CD4-positive, alpha-beta T cell (primary cell): ENCODE measurements at regions not wholly inside any gene's neighbourhood (a gene's known extent, or its start where the extent isn't known, plus 50 kb on each side); places are given as distances from the start of the nearest gene placed in this dataset.

Source experiments
- ATAC-seq: fragments of 200-7000 bp; cut with Tn5 transposase; one replicate; pipeline ENCODE4 v1.10.0; 2022; ENCODE audit warnings: mild to moderate bottlenecking; ENCODE audit not compliant: poor library complexity
- CTCF ChIA-PET: fragments of 350-600 bp; sonication (Branson Sonifier 250); formaldehyde crosslinking; loops from one replicate; lab custom pipeline; 2021; ENCODE audit warnings: antibody characterized with exemption, inconsistent platforms; lab: Charles Lee
- POLR2A ChIA-PET: fragments of 350-600 bp; sonication (Branson Sonifier 250); formaldehyde crosslinking; loops from one replicate; lab custom pipeline; 2021; ENCODE audit warnings: antibody characterized with exemption, inconsistent platforms; lab: Charles Lee
- DNase-seq, 14 experiments: peaks; one replicate each; pipeline ENCODE4 v3.0.0-alpha.2; 2013 to 2020; ENCODE audit warnings: mixed read lengths in 2 of 14
- H3K27ac ChIP-seq, 2 donors: one replicate each; pipeline versions ENCODE4 v1.5.1 to v1.7.0; 2013; ENCODE audit warnings: low read length in 2 of 2, low read depth in 1 of 2, mild to moderate bottlenecking in 1 of 2
- H3K27me3 ChIP-seq, 2 experiments: 1 replicate in 1 of 2; 2 replicates in 1 of 2; pipeline versions ENCODE4 v1.6.1 to v1.7.0; 2013; ENCODE audit warnings: low read length in 2 of 2, control low read depth in 1 of 2, mild to moderate bottlenecking in 1 of 2, moderate library complexity in 1 of 2; ENCODE audit not compliant: insufficient read depth in 2 of 2, control insufficient read depth in 1 of 2
- H3K36me3 ChIP-seq: one replicate; pipeline ENCODE4 v1.6.1; 2013; ENCODE audit warnings: low read length, control low read depth; ENCODE audit not compliant: insufficient read depth
- H3K4me1 ChIP-seq: one replicate; pipeline ENCODE4 v1.6.1; 2013; ENCODE audit warnings: low read length, control low read depth; ENCODE audit not compliant: insufficient read depth
- H3K4me3 ChIP-seq: one replicate; pipeline ENCODE4 v1.5.1; 2013; ENCODE audit warnings: mild to moderate bottlenecking, low read length, moderate library complexity
- H3K9me3 ChIP-seq, 2 experiments: 1 replicate in 1 of 2; 2 replicates in 1 of 2; pipeline versions ENCODE4 v1.6.1 to v1.7.0; 2013; ENCODE audit warnings: low read length in 2 of 2, mild to moderate bottlenecking in 2 of 2, control low read depth in 1 of 2, moderate library complexity in 1 of 2; ENCODE audit not compliant: control insufficient read depth in 1 of 2, insufficient read depth in 1 of 2
- H3K27ac Mint-ChIP-seq: one replicate; pipeline ENCODE4 v1.8.0; 2020; ENCODE audit warnings: mixed read lengths
- H3K27me3 Mint-ChIP-seq: one replicate; pipeline ENCODE4 v1.8.0; 2021; ENCODE audit warnings: mixed read lengths
- H3K36me3 Mint-ChIP-seq: one replicate; pipeline ENCODE4 v1.8.0; 2021; ENCODE audit warnings: low read depth, mixed read lengths
- H3K4me1 Mint-ChIP-seq: one replicate; pipeline ENCODE4 v1.8.0; 2021; ENCODE audit warnings: low read depth, mixed read lengths
- H3K4me3 Mint-ChIP-seq: one replicate; pipeline ENCODE4 v1.8.0; 2020; ENCODE audit warnings: mild to moderate bottlenecking, mixed read lengths
- H3K9me3 Mint-ChIP-seq: one replicate; pipeline ENCODE4 v1.8.0; 2020; ENCODE audit warnings: mixed read lengths
- intact Hi-C, 2 experiments: fragments of 100-400 bp; cut with DNase I in 1 of 2; cut with micrococcal nuclease in 1 of 2; formaldehyde crosslinking; loops; one replicate each; pipeline versions ENCODE4 v1.15.1 to v1.9.0; 2023 to 2025; cut with DNase I, micrococcal nuclease
- TF ChIP-seq, protein P1 (sequence below): fragments of 200-600 bp; IDR thresholded peaks from one replicate; pipeline ENCODE4 v1.8.0; 2022; ENCODE audit warnings: antibody characterized with exemption, mild to moderate bottlenecking

DNA sequence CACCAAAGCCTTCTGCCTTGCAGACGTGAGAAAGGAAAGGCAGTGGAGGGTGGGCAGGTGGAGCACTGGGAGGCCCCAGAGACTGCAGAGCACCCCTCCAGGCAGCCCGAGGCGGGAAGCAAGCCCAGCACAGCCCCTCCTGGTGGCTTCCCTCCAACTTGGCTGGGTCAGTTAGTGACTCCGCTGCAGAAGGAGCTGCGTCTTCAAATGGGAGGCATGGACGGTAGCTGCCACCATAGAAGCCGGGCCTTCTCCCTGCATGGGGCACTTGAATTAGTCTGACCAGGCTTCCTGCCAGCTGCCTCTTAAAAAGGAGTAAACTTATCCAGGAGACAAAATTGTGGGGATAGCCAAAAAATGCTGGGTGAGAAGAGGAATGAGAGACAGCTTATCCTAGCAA is 88.0 kb upstream of the RPS6KA2 start:
- DNase-seq (no peak), ATAC-seq (no peak)
- H3K36me3 Mint-ChIP-seq: no peaks in the 10 kb centered on the region
- H3K27me3 ChIP-seq: no peaks in the 10 kb centered on the region
- H3K27me3 Mint-ChIP-seq: no peaks in the 10 kb centered on the region
- H3K4me1 Mint-ChIP-seq: no peaks in the 10 kb centered on the region
- TF ChIP-seq, protein P1, sequence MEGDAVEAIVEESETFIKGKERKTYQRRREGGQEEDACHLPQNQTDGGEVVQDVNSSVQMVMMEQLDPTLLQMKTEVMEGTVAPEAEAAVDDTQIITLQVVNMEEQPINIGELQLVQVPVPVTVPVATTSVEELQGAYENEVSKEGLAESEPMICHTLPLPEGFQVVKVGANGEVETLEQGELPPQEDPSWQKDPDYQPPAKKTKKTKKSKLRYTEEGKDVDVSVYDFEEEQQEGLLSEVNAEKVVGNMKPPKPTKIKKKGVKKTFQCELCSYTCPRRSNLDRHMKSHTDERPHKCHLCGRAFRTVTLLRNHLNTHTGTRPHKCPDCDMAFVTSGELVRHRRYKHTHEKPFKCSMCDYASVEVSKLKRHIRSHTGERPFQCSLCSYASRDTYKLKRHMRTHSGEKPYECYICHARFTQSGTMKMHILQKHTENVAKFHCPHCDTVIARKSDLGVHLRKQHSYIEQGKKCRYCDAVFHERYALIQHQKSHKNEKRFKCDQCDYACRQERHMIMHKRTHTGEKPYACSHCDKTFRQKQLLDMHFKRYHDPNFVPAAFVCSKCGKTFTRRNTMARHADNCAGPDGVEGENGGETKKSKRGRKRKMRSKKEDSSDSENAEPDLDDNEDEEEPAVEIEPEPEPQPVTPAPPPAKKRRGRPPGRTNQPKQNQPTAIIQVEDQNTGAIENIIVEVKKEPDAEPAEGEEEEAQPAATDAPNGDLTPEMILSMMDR: no peak
- H3K9me3 ChIP-seq: peaks cover 5 to 20% of the 10 kb centered on the region in 2 experiments
- no peak overlapping the region for H3K4me3 ChIP-seq
- H3K4me1 ChIP-seq: no peaks in the 10 kb centered on the region
- intact Hi-C loops: no loop called here
- no peak overlapping the region for H3K27ac Mint-ChIP-seq
- no peak overlapping the region for H3K27ac ChIP-seq
- H3K4me3 Mint-ChIP-seq: no peak overlapping the region
- no peaks in the 10 kb centered on the region for H3K36me3 ChIP-seq
- CTCF ChIA-PET: no interaction called here
- POLR2A ChIA-PET: no interaction called here
- H3K9me3 Mint-ChIP-seq: peaks cover 6% of the 10 kb centered on the region

DNA sequence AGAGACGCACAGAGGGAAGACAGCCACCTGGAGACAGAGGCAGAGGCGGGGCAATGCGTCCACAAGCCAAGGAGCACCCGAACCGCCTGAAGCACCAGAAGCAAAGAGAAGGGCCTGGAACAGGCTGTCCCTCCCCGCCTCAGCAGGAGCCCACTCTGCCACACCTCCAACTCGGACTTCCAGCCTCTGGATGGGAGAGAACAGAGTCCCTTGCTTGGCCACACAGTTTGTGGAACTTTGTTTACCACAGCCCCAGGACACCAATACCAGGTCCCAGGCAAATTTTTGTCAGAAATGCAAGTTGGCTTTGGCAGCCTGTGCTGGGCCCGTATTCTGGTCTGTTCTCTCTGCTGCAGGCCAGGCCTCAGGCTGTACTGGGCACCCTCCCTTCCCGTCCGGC is 87.5 kb upstream of the RPS6KA2 start:
- ATAC-seq (no peak), DNase-seq (no peak)
- Histone ChIP-seq H3K9me3 (peaks cover 5 to 20% of the 10 kb centered on the region in 2 experiments), H3K36me3 (no peaks in the 10 kb centered on the region), H3K4me1 (no peaks in the 10 kb centered on the region), H3K27ac (no peak overlapping the region), H3K4me3 (no peak overlapping the region), H3K27me3 (no peaks in the 10 kb centered on the region)
- ChIA-PET CTCF (no interaction called here), POLR2A (no interaction called here)
- Mint-ChIP-seq H3K36me3 (no peaks in the 10 kb centered on the region), H3K4me1 (no peaks in the 10 kb centered on the region), H3K27ac (no peak overlapping the region), H3K4me3 (no peak overlapping the region), H3K9me3 (peaks cover 6% of the 10 kb centered on the region), H3K27me3 (no peaks in the 10 kb centered on the region)
- TF ChIP-seq, protein P1: no peak
- intact Hi-C loops: no loop called here

DNA sequence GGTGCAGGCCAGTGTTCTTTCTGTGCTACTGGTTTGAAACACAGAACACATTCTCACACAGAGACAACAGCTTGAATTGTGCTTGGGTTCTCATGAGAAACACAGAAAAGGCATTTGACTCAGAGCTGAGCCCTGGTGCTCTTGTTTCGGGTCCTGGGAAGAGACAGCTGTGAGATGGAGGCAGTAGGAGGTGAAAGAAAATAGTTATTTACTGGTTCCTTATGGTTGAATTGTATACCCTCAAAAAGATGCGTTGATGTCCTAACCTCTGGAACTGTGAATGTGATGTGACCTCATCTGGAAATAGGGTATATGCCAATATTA is 87.1 kb upstream of the RPS6KA2 start:
- Histone ChIP-seq H3K4me1 (no peaks in the 10 kb centered on the region), H3K36me3 (no peaks in the 10 kb centered on the region), H3K9me3 (peaks cover 5 to 20% of the 10 kb centered on the region in 2 experiments), H3K27ac (no peak overlapping the region), H3K4me3 (no peak overlapping the region), H3K27me3 (no peaks in the 10 kb centered on the region)
- no peak for ATAC-seq
- Mint-ChIP-seq H3K27me3 (no peaks in the 10 kb centered on the region), H3K4me3 (no peak overlapping the region), H3K4me1 (no peaks in the 10 kb centered on the region), H3K27ac (no peak overlapping the region), H3K36me3 (no peaks in the 10 kb centered on the region), H3K9me3 (peaks cover 6% of the 10 kb centered on the region)
- DNase-seq: no peak
- intact Hi-C loops: no loop called here
- ChIA-PET CTCF (no interaction called here), POLR2A (no interaction called here)
- TF ChIP-seq, protein P1: no peak
